RWPE2 (cell line): ENCODE measurements at regions not wholly inside any gene's neighbourhood (a gene's known extent, or its start where the extent isn't known, plus 50 kb on each side); places are given as distances from the start of the nearest gene placed in this dataset.

ENCODE experiments used
- ATAC-seq: fragments of 200-7000 bp; cut with Tn5 transposase; 3 replicates; pipeline ENCODE4 v1.9.1; 2021; ENCODE audit warnings: low read depth
- DNase-seq: peaks from one replicate; pipeline ENCODE4 v3.0.0-alpha.2; 2020; ENCODE audit warnings: low spot score
- H3K27ac ChIP-seq: fragments of 450-650 bp; 2 replicates; pipeline ENCODE4 v1.5.1; 2017; ENCODE audit warnings: mild to moderate bottlenecking; ENCODE audit not compliant: poor library complexity, severe bottlenecking
- H3K27me3 ChIP-seq: fragments of 250-450 bp; sonication (Bioruptor Pico); 2 replicates; pipeline ENCODE4 v1.5.1; 2021; ENCODE audit warnings: mild to moderate bottlenecking, moderate library complexity; ENCODE audit not compliant: insufficient read depth, poor library complexity, severe bottlenecking
- H3K36me3 ChIP-seq: fragments of 250-450 bp; sonication (Bioruptor Pico); 2 replicates; pipeline ENCODE4 v1.5.1; 2020; ENCODE audit warnings: low read depth, mild to moderate bottlenecking, moderate library complexity
- H3K4me1 ChIP-seq: fragments of 250-450 bp; sonication (Bioruptor Pico); 2 replicates; pipeline ENCODE4 v1.5.1; 2021; ENCODE audit warnings: mild to moderate bottlenecking, moderate library complexity; ENCODE audit not compliant: insufficient read depth, poor library complexity, severe bottlenecking
- H3K4me3 ChIP-seq: fragments of 250-450 bp; sonication (Bioruptor Pico); 2 replicates; pipeline ENCODE4 v1.5.1; 2021; ENCODE audit warnings: mild to moderate bottlenecking, moderate library complexity; ENCODE audit not compliant: severe bottlenecking
- H3K9me3 ChIP-seq: fragments of 250-450 bp; sonication (Bioruptor Pico); 2 replicates; pipeline ENCODE4 v1.5.1; 2021; ENCODE audit warnings: mild to moderate bottlenecking, moderate library complexity; ENCODE audit not compliant: severe bottlenecking
- CTCF ChIP-seq: fragments of 450-650 bp; IDR thresholded peaks from one replicate; pipeline ENCODE4 v1.5.1; 2017; ENCODE audit warnings: mild to moderate bottlenecking, moderate library complexity; ENCODE audit not compliant: poor library complexity, severe bottlenecking

GRCh38 chr21:14785679-14786078, 239.6 kb upstream of the SAMSN1 start:
- no peak for ATAC-seq
- no peak for DNase-seq
- TF ChIP-seq CTCF = no peak

DNA sequence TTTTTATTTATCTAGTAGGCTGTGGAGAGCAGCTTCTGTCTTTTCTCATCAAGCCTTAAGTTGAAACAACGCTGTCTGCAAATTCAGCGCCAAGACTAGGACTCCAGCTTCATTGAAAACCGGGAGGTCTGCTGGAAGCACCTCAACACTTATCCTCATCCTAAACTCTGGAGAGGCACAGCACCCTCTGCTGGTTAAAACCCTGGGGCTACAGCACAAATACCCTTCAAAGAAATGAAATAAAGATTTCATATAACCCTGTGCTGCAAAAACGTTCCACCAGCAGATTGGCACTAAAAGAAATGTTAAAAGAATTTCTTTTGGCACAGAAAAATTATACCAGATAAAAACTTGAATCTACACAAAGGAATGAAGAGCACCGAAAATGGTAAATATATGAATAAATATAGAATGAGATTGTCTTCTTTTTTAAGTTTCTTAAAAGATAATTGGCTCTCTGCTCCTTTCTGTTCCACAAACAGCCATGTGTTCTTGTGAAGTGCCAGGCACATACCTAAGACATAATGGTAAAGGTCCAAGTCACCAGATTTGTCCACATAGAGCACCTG, 227.7 kb upstream of the SAMSN1 start:
- TF ChIP-seq CTCF = peak; percentile 63
- Histone ChIP-seq H3K4me1 (no peaks in the 10 kb centered on the region), H3K4me3 (no peak overlapping the region), H3K36me3 (no peaks in the 10 kb centered on the region), H3K27me3 (no peaks in the 10 kb centered on the region), H3K9me3 (no peaks in the 10 kb centered on the region), H3K27ac (no peak overlapping the region)
- DNase-seq = no peak
- peak; percentile 55; the same call in 1 of the 3 replicates for ATAC-seq

More at GRCh38 chr21:14785679-14786078, 239.6 kb upstream of the SAMSN1 start:
- Histone ChIP-seq H3K4me1 (no peaks in the 10 kb centered on the region), H3K27me3 (no peaks in the 10 kb centered on the region), H3K36me3 (no peaks in the 10 kb centered on the region), H3K9me3 (no peaks in the 10 kb centered on the region), H3K27ac (no peak overlapping the region), H3K4me3 (no peak overlapping the region)

DNA sequence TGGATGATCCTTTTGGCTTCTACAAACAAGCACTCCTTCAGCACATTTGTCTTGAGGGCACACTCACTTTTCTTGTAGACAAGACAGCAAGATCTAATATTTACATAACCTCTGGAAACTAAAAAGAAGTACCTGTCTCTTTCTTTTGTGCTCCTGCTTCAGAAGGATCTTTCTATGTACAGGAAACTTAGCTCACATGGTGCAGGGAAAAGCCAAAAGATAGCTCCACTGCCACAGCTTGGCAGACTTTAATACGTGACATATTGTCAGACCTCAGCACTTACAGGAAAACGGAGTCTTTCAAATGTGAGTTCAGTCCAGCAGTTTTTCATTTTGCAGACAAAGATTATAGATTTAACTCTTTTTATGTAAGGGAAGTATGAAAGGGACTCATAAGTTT, 225.5 kb upstream of the SAMSN1 start:
- no peaks in the 10 kb centered on the region for H3K4me1 ChIP-seq
- no peaks in the 10 kb centered on the region for H3K9me3 ChIP-seq
- ATAC-seq = no peak
- DNase-seq = no peak
- no peaks in the 10 kb centered on the region for H3K36me3 ChIP-seq
- no peak overlapping the region for H3K4me3 ChIP-seq
- H3K27ac ChIP-seq = no peak overlapping the region
- TF ChIP-seq CTCF = no peak
- H3K27me3 ChIP-seq = no peaks in the 10 kb centered on the region

DNA sequence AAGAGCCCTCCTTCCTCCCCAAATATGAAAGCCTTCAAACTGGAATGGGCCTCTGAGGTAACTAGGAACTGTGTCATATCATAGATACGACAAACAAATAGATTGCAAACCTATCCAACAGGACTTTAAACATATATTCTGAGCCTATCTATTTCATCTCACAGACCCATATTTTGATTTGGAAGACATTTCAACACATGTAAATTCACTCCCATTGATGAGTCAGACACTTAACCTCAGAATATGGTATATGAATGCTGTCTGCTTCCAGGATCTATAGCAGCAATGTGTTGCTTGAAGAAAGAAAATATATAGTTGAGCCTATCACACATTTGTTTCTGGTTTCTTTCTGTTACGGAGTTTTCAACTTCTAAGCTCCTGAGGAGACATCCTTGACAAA, 221.9 kb upstream of the SAMSN1 start:
- Histone ChIP-seq H3K9me3 (no peaks in the 10 kb centered on the region), H3K27me3 (no peaks in the 10 kb centered on the region), H3K36me3 (no peaks in the 10 kb centered on the region), H3K4me3 (no peak overlapping the region), H3K4me1 (no peaks in the 10 kb centered on the region), H3K27ac (no peak overlapping the region)
- DNase-seq (no peak), ATAC-seq (no peak)
- TF ChIP-seq CTCF = no peak

DNA sequence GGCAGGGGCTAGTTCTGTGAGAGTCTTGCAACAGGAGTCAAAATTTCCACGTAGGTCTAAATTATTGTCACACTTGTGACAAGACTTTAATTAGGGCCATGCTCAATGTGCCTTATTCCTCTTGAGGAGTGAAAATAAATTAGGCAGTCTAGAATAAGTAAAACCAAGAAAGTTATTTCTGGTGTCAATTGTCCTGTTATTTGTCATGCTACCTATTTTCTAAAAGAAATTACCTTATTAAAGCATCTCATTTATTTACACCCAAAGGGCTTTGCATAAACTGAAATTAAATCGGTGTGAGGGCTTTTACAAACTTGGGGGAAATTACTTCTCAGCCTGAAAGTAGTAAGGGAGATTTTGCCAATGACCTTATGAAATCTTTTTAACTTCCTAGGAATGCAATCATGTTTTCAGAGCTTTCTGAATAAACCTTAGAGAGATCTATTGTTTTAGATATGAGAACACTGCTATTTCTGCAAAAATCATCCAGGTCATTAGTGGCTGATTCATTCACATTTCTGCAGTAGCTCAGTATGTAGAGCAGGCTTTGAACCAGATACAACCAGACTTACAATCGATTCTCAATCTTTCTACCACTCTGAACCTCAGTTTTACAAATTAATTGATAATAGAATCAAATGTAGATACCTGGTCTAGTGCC, 221.2 kb upstream of the SAMSN1 start:
- Histone ChIP-seq H3K9me3 (no peaks in the 10 kb centered on the region), H3K36me3 (no peaks in the 10 kb centered on the region), H3K27me3 (no peaks in the 10 kb centered on the region)

More for the DNA sequence above, 221.2 kb upstream of the SAMSN1 start:
- TF ChIP-seq CTCF = no peak
- no peak for ATAC-seq
- no peak overlapping the region for H3K4me3 ChIP-seq
- DNase-seq = no peak
- no peak overlapping the region for H3K27ac ChIP-seq
- H3K4me1 ChIP-seq = no peaks in the 10 kb centered on the region
